GM21423 (cell line): ENCODE measurements at regions not wholly inside any gene's neighbourhood (a gene's known extent, or its start where the extent isn't known, plus 50 kb on each side); places are given as distances from the start of the nearest gene placed in this dataset.

ENCODE experiments used
- ATAC-seq: cut with Tn5 transposase; IDR thresholded peaks from one replicate; pipeline ENCODE4 v1.9.1; 2021; ENCODE audit warnings: mild to moderate bottlenecking, moderate library complexity; ENCODE audit not compliant: unreplicated experiment

DNA sequence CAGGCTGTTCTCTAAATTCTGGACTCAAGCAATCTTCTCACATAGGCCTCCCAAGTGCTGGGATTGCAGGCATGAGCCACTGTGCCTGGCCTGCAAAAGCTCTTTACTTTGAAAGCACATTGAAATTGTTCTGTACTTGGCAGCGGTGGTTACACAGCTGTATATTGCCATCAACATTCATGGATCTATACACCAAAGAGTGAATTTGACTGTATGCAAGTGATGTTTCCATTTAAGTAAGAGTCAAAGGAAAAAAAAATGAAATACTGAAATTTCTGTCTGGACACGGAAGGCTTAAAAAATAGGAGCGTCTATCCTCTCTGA is 450.6 kb upstream of the PSMD7 start:
- ATAC-seq: no peak

DNA sequence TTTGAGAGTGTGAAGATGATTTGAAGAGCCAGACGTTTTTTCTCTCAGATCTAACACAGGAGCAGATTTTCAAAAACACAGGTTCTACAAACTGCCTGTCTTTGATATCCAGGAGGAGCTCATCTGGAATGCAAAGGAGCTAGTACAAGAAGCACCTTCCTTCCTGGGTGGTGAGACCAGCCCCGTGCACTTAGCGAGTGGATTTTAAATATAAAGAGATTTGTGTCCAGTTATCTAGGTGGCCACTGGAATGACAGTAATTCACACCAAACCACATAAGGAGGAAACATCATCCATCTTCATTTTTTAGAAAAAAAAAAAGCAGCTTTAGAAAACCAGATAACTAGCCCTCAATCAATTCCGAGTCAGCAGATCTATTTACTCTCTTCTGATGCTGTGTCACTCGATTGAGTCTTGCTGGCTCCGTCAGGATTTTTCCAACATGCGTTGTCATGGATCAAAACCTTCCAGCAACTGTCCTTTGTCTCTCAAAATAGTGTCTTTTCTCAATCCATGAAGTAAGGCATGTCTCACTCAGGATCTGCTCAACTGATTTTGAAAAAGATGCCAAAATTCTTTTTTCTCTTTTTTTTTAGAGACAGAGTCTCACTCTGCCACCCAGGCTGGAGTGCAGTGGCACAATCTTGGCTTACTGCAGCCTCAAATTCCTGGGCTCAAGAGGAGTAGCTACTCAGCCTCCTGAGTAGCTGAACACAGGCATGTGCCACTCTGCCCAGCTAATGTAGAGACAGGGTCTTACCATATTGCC is 451.2 kb upstream of the PSMD7 start:
- ATAC-seq: no peak

DNA sequence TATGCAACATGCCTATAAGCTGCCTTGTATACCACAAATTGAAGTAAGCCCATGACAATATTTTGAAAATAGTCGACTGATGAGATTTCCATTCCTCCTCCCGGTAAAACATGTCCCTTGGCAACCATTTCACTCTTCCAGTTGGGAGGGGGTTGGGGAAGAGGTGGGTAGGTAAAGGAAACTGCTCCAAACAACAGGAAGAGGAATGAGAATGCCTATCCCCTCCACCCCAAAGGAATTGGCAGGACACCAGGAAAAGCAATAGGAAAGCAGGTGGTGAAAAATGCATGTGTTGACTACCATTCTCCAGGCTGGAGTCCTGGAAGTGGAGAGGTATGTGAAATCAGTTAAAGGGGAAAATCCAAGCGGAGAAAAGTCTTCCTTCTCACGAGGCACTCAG is 455.9 kb upstream of the PSMD7 start:
- no peak for ATAC-seq

DNA sequence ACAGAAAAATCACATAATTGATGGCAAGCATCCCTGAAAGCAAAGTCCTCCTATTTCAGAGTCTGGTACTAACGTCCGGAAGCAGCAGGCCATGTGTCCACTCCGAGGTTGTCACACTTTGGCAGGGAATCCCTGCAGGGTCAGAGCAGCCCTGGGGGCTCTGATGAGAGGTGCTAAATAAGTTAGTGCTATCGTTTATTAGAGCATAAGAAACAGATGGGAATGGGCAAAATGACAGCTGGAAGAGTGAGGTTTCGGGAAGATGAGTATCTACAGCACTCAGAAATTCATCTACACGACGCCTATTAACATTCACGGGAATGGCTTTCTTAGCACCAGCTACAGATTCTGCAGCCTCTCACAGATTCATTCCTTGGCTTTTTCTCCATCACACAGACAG is 465.4 kb upstream of the PSMD7 start:
- ATAC-seq: no peak

DNA sequence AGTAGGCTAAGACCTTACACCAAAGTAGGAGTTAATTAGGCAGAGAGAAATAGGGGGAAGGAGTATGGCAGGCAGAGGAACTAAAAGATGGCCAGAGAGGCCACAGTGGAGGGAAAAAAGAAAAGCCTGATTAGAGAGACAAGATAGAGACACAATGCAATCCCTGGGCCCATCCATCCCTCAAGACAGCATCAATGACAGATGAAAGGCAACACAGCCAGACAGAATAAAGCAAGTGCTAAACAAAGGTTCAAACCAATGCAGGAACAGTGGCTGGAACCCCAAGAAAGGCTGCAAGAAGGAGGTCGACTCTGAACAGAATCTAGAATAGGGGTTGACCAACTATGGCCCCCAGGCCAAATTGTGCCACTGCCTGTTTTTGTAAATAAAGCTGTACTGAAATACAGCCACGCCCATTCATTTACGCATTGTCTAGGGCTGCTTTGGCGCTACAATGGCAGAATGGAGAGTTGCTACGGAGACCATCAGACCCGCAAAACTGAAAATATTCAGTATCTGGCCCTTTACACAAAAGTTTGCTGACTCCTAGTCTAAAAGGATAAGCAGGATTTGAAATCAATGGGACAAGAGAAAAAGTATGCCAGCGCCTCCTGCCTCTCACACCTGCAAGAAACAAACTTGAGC is 473.3 kb upstream of the PSMD7 start:
- no peak for ATAC-seq

DNA sequence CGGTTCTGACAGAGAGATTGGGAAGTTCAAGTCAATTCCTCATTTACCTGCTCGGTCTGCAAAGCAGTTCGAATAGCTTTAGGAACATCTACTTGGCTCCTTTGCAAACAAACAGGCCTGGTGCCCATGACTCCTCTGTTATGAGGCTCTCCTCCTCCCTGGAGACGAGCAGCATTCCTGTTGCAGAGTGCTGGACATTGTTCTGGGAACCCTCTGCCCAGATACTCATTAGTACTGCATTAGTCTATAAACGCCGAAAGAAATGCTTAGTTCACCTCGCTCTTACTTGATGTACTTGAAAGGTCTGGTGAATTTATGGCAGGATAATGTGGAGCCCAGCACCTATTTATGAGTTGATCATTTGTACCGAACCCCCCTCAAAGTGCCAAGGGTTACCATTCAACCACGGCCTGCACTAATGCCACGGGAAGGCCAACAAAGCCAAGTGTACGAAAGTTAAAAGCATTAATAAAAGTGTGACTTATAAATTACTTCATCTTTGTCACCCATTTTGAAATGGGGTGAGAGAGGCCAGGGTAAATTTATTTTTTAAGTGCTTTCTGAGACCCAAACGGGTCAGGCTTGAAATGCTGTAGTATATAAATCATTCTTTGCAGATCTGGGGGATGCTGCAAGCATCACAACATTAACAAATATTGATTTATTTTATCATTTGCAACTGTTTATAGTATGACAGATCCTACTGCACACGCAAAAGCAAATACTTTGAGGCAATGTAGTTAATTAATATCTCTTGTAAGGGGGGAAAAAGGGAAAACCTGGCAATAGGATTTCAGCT is 478.9 kb upstream of the PSMD7 start:
- no peak for ATAC-seq

DNA sequence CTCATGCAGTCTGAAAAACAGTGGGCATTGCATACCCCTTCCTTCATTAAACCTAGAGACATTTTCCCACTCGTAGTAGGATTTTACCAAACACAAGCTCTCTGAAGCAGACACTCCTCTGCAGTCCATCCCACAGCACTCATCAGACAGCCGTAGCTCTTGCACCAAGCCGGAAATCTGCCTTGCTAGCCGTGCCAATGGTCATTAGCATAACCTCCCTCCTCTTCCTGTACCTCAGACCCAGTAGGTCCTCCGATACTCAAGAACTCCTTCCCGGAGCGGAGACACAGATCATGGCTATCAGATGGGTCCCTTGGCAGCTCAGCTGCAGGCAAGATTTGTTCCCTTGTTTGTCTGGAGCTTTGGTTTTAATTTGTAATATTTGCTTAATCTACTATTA is 483.1 kb upstream of the PSMD7 start:
- no peak for ATAC-seq

DNA sequence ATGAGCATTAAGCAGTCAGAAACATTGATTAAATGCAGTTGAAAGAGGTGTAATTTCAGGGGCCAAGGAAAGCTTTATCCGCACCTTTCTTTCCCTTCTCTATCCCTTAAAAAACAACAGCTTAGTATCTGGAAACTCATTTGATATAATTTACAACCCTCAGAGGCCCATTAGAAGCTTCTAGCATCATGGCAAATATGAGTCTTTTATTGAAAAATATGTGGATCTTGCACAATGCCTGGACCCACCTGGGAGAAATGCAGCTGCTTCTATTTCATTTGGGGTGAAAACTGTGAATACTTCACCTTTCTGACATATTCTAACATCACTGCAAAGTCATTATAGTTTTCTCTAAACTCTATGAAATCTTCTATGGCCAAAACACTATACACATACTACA is 492.2 kb upstream of the PSMD7 start:
- ATAC-seq: no peak

DNA sequence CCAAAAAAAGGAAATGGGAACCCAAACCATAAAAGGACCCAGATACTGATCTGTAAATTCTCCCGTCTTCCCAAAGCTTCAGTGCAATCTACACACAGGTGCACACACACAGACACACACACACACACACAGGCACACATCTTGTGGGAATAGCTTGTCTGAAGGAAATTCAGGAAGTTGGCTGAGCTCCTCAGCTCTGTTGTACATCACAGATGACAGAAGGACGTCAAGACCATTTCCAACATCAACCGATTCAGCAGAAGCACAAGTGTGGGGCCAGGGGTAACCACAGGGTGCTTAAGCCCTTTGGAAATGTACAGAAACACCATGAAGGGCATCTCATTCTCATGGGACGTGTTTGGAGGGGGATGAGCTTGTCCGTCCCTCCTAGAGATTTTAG is 498.1 kb upstream of the PSMD7 start:
- ATAC-seq: no peak

DNA sequence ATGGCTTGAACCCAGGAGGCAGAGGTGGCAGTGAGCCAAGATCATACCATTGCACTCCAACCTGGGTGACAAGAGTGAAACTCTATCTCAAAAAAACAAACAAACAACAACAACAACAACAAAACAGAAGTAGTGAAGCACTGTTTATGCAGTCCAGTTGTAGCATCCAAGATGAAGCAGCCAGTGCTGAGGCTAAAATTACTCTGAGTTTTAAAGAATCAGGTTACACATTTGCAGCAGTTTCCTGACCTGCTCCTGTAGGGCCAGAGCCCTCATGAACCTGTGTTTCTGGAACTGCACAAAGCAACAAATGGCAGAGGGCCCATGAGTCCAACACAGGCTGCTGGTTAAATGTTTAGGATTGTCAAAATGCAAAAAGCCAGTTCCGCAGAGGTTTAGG is 499.5 kb upstream of the PSMD7 start:
- ATAC-seq: no peak

DNA sequence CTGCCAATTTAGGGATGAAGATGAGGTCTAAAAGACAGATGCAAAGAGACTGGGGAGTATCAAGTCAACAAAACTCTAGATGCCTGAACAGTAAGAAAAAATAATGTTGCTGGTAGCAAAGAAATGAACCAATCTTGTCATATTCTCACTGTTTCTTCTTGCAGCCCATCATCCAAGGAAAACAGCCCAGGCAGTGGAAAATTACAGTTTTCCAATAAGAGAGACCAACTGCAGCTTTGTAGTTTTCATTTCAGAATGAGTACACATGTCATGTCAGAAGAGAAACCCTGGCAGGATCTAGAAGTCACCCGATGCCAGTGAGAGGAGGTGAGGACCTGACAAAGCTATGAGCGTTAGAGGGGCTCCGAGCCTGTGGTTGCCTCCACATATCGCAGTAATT is 500.4 kb upstream of the PSMD7 start:
- no peak for ATAC-seq

DNA sequence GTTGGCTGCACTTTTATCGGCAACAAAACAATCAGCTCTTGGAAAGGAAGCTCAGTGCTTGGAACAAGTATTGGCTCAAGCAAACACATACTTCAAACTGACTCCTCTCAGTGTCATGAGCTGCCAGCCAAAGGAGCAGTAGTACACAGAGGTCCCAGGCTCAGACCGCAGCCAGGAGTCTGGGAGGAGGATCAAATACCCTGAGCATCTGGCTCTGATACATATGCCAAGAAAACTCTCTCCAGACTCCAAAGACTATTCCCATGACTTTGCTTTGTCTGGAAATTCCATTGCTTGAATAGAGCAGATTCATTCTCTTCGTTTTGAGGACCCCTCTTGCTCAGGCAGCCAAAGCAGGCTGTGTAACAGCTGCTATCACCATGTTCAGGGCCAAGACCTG is 501.6 kb upstream of the PSMD7 start:
- no peak for ATAC-seq

DNA sequence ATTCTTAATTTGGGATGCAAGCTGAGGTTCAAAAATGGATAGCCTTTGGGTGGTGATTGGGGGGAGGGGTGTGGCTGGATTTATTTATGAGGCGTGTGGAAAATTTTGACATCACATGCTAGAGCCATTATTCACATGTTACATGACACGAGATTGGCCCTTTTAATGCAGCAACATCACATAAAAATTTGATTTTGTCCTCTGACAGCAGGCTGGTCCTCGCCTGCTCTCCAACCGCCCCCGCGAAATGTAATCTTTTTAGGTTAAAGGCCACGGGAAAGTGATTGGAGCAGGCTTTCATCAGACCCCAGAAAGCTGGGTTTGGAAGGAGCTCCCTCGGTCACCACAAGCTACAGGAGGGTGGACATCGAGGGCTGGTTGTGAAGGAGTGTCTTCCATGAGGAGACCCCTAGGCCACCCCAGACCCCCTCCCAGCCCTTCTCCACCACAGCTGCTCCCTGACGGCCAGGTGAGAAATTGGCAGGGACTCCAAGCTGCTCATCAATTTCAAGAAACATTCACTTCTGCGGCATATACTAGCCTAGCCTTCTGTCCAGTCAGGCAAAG is 502.7 kb upstream of the PSMD7 start:
- no peak for ATAC-seq

DNA sequence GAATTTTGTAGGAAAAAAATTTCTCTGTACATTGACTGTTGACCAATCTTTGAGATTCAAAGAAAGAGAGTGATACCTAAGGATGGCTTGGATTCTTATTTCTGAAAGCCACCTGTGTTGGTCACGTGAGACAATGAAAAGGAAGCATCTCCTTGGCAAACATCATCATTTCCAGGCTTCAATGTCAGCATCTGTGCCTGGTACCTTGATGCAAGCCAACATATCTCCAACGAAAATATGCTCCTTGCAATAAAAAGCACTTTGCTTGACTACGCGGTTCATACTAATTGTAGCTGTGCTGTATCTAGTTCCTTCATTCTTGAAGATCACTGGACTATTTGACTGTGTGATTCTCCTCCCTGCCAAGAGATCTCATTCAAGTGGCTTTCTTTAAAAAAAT is 503.4 kb upstream of the PSMD7 start:
- no peak for ATAC-seq

DNA sequence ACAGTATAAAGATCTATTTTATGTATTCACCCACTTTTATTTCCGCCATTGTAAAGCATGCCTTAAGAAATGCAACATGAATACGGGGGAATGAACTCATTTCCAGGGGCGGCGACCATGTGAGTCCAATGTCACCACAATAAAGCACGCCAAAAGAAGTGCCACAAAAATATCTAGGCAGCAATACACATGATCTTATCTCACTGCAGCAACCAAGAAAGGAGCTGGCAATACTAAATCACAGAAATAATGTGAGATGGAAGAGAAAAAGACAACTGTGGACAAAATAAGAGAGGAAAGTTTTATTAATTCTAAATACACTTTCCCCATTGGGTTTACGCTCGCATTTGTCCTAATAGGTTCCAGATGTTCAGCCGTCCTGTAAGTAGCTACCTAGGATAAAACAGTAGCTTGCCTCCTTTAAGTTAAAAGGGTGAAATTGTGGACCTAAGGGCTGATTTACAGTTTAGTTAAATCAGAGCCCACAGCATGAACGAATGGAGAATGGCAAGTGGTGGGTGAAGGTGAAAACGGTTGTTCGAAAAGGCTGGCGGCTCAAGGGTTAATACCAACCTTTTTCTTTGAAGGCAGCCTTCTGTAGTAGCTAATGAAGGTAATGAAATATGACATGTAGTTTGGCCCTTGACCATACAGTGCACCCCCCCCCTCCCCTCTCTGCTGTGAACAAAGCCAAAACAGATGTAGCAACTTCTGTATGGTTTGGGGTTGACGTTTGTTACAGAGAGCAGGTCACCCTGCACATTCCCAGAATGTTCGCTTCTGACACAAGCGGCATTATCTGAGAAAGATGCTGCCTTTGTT is 504.2 kb upstream of the PSMD7 start:
- no peak for ATAC-seq

DNA sequence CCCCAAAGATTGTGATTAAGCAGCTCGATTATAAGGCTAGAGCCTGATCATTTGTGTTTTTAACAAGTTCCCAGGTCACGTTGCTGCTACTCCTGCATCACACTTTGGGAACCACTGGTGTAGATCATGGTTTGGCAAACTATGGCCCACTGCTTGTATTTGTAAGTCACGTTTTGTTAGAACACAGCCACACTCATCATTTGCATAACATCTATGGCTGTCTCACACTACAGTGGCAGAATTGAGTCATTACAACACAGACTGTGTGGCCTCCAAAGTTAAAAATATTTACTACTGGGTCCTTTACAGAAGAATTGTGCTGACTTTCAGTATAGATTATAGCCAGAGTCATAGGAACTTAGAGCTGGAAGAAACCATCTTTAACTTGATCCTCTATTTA is 515.3 kb upstream of the PSMD7 start:
- ATAC-seq: no peak

DNA sequence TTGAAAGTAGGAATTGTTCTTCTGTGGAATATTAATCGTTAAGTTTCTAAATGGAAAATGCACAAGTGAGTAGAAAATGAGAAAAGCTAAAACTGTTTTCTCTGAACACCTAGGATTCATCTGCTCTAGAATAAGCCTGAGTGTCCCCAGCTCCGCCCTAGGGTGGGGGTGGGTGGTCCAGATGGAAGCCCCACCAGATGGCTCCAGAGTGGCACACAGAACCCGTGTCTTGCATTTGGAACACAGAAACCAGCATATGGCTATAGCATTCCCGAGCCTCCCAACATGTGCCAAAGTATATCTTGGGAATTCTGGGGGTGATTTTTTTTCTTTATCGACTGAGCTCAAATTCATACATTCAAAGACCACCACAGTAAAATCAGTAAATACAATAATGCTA is 517.7 kb upstream of the PSMD7 start:
- ATAC-seq: no peak

DNA sequence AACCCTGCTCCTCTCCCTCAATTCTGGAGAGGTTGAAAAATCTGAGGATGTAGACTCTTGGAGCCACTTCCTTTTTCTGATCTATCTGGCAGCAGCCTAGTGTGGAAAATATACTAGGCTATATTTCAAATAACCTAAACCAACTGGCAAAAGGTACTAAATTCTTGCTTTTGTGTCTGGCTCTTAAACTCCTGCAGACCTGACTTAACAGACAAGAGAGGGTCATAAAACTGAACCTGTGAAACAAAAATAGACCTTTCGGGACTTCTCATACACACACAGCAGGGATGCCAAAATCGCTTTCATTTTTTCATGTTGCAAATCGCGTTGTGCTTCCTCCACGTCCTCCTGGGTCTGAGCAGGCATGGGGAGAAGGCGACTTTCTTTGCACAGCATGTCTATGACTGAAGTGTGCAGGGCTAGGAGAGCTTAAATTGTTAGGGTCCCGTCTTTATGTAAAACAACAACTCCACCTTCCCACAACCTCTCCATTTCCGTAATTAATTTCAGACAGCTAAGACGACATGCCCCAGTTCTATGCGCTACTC is 520.7 kb upstream of the PSMD7 start:
- no peak for ATAC-seq

DNA sequence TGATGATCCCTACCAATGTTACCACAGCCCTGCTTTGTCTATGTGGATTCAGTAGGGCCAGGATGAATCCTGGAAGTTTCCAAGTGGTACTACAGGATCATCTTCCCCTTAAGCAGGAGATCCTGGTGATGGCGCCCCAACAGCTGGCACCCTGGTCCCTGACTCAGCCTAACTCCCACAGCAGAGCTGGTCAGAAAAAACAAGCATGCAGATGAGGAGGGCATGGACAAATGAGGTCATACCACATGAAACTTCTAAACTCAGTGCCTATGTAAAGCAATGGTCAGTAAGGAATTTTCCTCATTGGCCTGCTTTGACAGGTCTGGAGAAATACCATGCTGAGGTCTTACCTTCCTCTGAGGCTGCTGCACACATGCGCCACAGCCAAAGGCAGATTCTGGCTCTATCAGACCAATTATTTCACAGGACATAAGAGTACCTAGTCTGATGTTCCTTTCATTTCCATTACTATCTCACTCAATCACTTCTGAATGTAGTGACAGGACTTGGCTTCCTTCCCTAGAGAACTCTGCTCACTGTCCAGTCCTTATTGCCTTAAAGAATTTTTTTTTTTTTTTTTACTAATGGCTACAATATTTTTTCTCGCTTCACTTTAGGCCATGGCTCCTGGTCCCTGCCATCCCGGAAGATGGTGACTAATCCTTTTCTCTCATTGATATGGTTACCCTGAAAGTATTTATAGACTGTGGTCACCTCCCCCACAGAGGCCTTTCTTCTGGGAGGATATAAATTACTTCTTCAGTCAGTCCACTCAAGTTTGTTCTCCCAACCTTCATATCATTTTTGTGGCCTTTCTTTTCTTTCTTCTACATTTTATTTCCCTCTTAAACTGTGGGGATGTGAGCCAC is 525.2 kb upstream of the PSMD7 start:
- ATAC-seq: no peak

DNA sequence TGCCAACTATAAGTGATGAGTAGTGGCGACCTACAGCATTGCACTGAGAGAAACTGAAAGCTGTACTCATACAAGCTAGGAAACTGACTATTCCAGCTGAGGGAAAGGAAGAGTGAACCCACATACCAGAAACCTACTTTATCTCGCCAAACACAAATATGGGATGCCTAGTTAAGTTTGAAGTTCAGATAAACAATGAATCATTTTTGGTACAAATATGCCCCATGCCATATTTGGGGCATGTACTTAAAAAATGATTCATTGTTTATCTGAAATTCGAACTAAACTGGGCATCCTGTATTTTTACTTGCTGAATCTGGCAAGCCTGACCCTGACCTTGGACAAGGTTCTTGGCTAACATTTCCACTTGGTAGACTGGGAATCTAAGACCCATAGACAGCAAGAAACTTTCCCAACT is 527.8 kb upstream of the PSMD7 start:
- ATAC-seq: no peak
